SH-SY5Y (cell line): ENCODE measurements at regions not wholly inside any gene's neighbourhood (a gene's known extent, or its start where the extent isn't known, plus 50 kb on each side); places are given as distances from the start of the nearest gene placed in this dataset.

Experiments
- GATA2 ChIP-seq: IDR thresholded peaks from 2 replicates; pipeline ENCODE4 v1.6.1; 2011; ENCODE audit warnings: mild to moderate bottlenecking, low read depth, low read length
- GATA3 ChIP-seq: IDR thresholded peaks from 2 replicates; pipeline ENCODE4 v1.6.1; 2011; ENCODE audit warnings: low read depth, mild to moderate bottlenecking, low read length, moderate library complexity

DNA sequence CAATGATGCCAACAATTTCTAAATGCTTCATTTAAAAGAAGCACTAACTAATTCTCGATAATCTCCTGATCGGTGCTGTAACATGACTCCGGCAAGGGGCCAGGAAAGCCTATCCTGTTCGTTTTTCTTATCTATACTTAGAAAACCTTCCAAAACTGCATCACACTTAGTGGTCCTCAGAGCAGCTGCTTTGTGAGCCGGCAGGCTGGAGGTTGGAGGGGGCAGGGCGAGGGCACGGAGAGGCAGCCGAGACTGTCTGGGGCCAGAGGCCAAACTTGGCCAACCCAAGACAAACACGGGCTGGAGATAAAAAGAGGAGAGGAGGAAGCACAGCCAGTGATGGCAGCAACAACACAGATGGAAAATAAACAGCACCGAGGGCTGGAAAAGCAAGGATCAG is 455.7 kb downstream of the BCOR start:
- TF ChIP-seq GATA2 (no peak), GATA3 (no peak)
